ENCODE measurements at regions not wholly inside any gene's neighbourhood (a gene's known extent, or its start where the extent isn't known, plus 50 kb on each side); places are given as distances from the start of the nearest gene placed in this dataset.

DNA sequence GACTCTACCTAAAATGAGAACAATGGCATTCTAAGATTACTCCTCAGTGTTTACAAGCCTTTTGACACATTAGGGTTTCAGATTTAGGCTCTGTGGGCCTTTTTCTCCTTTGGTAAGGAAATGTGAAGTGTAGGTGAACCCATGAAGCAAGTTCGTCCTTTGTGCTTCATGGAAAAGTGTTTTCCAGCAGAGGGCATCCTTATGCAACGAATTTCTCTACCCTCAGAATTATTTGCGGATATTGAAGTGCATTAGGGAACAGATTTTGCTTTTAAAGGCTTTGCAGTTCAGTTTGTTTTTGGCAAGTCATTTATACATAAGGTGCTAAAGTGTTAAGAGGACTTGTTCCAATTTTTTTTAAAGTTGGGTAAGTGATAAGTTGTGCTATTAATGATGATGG is 55.7 kb upstream of the FERMT1 start:
- TF ChIP-seq, protein P1, sequence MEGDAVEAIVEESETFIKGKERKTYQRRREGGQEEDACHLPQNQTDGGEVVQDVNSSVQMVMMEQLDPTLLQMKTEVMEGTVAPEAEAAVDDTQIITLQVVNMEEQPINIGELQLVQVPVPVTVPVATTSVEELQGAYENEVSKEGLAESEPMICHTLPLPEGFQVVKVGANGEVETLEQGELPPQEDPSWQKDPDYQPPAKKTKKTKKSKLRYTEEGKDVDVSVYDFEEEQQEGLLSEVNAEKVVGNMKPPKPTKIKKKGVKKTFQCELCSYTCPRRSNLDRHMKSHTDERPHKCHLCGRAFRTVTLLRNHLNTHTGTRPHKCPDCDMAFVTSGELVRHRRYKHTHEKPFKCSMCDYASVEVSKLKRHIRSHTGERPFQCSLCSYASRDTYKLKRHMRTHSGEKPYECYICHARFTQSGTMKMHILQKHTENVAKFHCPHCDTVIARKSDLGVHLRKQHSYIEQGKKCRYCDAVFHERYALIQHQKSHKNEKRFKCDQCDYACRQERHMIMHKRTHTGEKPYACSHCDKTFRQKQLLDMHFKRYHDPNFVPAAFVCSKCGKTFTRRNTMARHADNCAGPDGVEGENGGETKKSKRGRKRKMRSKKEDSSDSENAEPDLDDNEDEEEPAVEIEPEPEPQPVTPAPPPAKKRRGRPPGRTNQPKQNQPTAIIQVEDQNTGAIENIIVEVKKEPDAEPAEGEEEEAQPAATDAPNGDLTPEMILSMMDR (IDR thresholded peaks at IDR 0.05; ENCODE audit: poor library complexity, severe bottlenecking), result peak; percentile 77
- no peak for TF ChIP-seq POLR2AphosphoS5 (IDR thresholded peaks at IDR 0.05)
- TF ChIP-seq EP300 (conservative IDR thresholded peaks at IDR 0.05; ENCODE audit: poor library complexity, severe bottlenecking), result no peak
- no peak for TF ChIP-seq TAF1 (IDR thresholded peaks at IDR 0.05; ENCODE audit: low read depth)
- peak; percentile 83 for TF ChIP-seq RAD21 (conservative IDR thresholded peaks at IDR 0.05)
- no peak for TF ChIP-seq EZH2 (IDR thresholded peaks at IDR 0.05; ENCODE audit: borderline replicate concordance, insufficient read depth, low read length, poor library complexity, severe bottlenecking)
- TF ChIP-seq, protein P2, sequence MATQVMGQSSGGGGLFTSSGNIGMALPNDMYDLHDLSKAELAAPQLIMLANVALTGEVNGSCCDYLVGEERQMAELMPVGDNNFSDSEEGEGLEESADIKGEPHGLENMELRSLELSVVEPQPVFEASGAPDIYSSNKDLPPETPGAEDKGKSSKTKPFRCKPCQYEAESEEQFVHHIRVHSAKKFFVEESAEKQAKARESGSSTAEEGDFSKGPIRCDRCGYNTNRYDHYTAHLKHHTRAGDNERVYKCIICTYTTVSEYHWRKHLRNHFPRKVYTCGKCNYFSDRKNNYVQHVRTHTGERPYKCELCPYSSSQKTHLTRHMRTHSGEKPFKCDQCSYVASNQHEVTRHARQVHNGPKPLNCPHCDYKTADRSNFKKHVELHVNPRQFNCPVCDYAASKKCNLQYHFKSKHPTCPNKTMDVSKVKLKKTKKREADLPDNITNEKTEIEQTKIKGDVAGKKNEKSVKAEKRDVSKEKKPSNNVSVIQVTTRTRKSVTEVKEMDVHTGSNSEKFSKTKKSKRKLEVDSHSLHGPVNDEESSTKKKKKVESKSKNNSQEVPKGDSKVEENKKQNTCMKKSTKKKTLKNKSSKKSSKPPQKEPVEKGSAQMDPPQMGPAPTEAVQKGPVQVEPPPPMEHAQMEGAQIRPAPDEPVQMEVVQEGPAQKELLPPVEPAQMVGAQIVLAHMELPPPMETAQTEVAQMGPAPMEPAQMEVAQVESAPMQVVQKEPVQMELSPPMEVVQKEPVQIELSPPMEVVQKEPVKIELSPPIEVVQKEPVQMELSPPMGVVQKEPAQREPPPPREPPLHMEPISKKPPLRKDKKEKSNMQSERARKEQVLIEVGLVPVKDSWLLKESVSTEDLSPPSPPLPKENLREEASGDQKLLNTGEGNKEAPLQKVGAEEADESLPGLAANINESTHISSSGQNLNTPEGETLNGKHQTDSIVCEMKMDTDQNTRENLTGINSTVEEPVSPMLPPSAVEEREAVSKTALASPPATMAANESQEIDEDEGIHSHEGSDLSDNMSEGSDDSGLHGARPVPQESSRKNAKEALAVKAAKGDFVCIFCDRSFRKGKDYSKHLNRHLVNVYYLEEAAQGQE (IDR thresholded peaks at IDR 0.05; ENCODE audit: borderline replicate concordance), result no peak
